ENCODE measurements at regions not wholly inside any gene's neighbourhood (a gene's known extent, or its start where the extent isn't known, plus 50 kb on each side); places are given as distances from the start of the nearest gene placed in this dataset.

GRCh38 chr21:33126569-33126968, 56.6 kb downstream of the OLIG1 start:
- H3K4ac ChIP-seq (ENCODE audit: low read depth, low read length), result no peak overlapping the region
- no peak overlapping the region for H4K5ac ChIP-seq (ENCODE audit: insufficient read length, low read depth, low read length)
- H3K23me2 ChIP-seq (ENCODE audit: insufficient read length, low read depth, low read length, poor library complexity, severe bottlenecking), result peaks cover 3% of the 10 kb centered on the region
- H2BK15ac ChIP-seq (ENCODE audit: low read depth, low read length), result no peak overlapping the region
- H2BK20ac ChIP-seq (ENCODE audit: low read depth, low read length, poor library complexity, severe bottlenecking), result no peak overlapping the region
- H3K79me2 ChIP-seq (ENCODE audit: insufficient read depth, low read length), result no peaks in the 10 kb centered on the region
- TF ChIP-seq CTCF (conservative IDR thresholded peaks at IDR 0.05), result no peak
- no peaks in the 10 kb centered on the region for H3K36me3 Mint-ChIP-seq (ENCODE audit: insufficient read depth in 1 of 3, low read depth in 3 of 3)
- no CpG with 5 or more reads among the region's 7 CpGs for WGBS (ENCODE audit: extremely low coverage, insufficient read length, low lambda C conversion rate)
- H4K91ac ChIP-seq (ENCODE audit: insufficient read length, low read depth, low read length), result no peak overlapping the region
- H3T11ph ChIP-seq (ENCODE audit: low read length), result no peak overlapping the region
- H2AFZ ChIP-seq (ENCODE audit: low read length), result no peak overlapping the region
- H2BK120ac ChIP-seq (ENCODE audit: low read depth, low read length, poor library complexity, severe bottlenecking), result no peak overlapping the region
- no peaks in the 10 kb centered on the region for H3K9me3 Mint-ChIP-seq
- H3K18ac ChIP-seq (ENCODE audit: insufficient read length, low read depth, low read length), result no peak overlapping the region
- H2BK12ac ChIP-seq (ENCODE audit: insufficient read length, low read depth, low read length), result no peak overlapping the region
- no peak for DNase-seq
- no peak overlapping the region for H3K9ac ChIP-seq (ENCODE audit: extremely low read depth, insufficient read length, low read length)
- H3K9me3 ChIP-seq (ENCODE audit: control insufficient read depth, low read depth, low read length), result no peaks in the 10 kb centered on the region
- H3K27ac ChIP-seq (ENCODE audit: insufficient read length, low read depth, low read length), result no peak overlapping the region
- H2BK5ac ChIP-seq (ENCODE audit: insufficient read length, low read length), result no peak overlapping the region
- H3K4me1 Mint-ChIP-seq, result peaks cover 46 to 56% of the 10 kb centered on the region in 2 experiments
- H3K4me2 ChIP-seq (ENCODE audit: insufficient read depth, insufficient read length, low read length), result no peak overlapping the region
- H3K23ac ChIP-seq (ENCODE audit: insufficient read length, low read depth, low read length), result no peak overlapping the region
- H3K79me1 ChIP-seq (ENCODE audit: insufficient read depth, low read depth, low read length, poor library complexity, severe bottlenecking), result no peaks in the 10 kb centered on the region
- H3K27ac Mint-ChIP-seq, result no peak overlapping the region
- no peak overlapping the region for H4K8ac ChIP-seq (replicated peaks; ENCODE audit: insufficient read length, low read depth, low read length)
- H2AK5ac ChIP-seq (ENCODE audit: insufficient read length, low read length), result no peak overlapping the region
- H3K27me3 Mint-ChIP-seq (ENCODE audit: low read depth), result peaks cover 14% of the 10 kb centered on the region
- no peaks in the 10 kb centered on the region; the same call in 1 of the 2 replicates for H3K27me3 ChIP-seq (ENCODE audit: insufficient read depth, low read length)
- H3K4me3 Mint-ChIP-seq, result no peak overlapping the region
- no peak overlapping the region for H3K56ac ChIP-seq (ENCODE audit: insufficient read length, low read depth, low read length)
- peaks cover 7% of the 10 kb centered on the region for H3K4me1 ChIP-seq (ENCODE audit: insufficient read depth, low read length)
- H4K20me1 ChIP-seq (ENCODE audit: control insufficient read depth, insufficient read depth, insufficient read length), result no peaks in the 10 kb centered on the region
- H3K14ac ChIP-seq (ENCODE audit: insufficient read depth, low read length), result no peak overlapping the region

All from H9 (cell line).